Esophagus squamous epithelium (tissue), 4 donors: ENCODE measurements at regions not wholly inside any gene's neighbourhood (a gene's known extent, or its start where the extent isn't known, plus 50 kb on each side); places are given as distances from the start of the nearest gene placed in this dataset.

Experiments
- CTCF ChIP-seq, 6 experiments: fragments of 450-650 bp in 4 of 6; fragments of 200-600 bp in 2 of 6; sonication (generic) in 2 of 6; IDR thresholded peaks; one replicate each; pipeline ENCODE4 v1.5.1; 2016 to 2019; ENCODE audit warnings: antibody characterized with exemption in 6 of 6, mild to moderate bottlenecking in 4 of 6, moderate library complexity in 4 of 6
- POLR2A ChIP-seq, 4 donors: fragments of 450-650 bp; IDR thresholded peaks; one replicate each; pipeline ENCODE4 v1.6.1; 2017; ENCODE audit warnings: antibody characterized with exemption in 4 of 4, mild to moderate bottlenecking in 4 of 4, moderate library complexity in 3 of 4

DNA sequence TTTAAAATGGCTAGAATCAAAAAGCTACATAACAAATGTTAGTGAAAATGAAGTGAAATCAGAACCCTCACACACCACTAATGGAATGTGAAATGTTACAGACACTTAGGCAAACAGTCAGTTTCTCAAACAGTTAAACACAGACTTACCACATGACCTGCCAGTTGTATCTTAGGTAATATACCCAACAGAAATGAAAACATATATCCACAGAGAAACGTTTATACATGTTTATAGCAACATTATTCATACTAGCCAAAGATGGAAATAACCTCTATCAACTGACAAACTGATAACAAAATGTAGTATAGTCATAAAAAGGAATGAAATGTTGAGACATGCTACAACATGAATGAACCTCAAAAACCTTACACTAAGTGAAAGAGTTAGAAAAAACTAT lies 131.5 kb upstream of the TRPC6 start:
- TF ChIP-seq CTCF (IDR thresholded peaks at IDR 0.05) (no peak), POLR2A (IDR thresholded peaks at IDR 0.05) (no peak)
